GM03348 (cell line): ENCODE measurements at regions not wholly inside any gene's neighbourhood (a gene's known extent, or its start where the extent isn't known, plus 50 kb on each side); places are given as distances from the start of the nearest gene placed in this dataset.
"Not testable (repeated sequence)": the region's sequence is repeated elsewhere in the genome, so short reads cannot be mapped to it uniquely, and the experiment has no call there.

ENCODE experiments used
- DNase-seq: peaks from one replicate; pipeline ENCODE4 v3.0.0; 2012; ENCODE audit warnings: low spot score

- no peak for DNase-seq
Measured at GRCh38 chr6:168938546-168938945, 315.1 kb downstream of the THBS2 start.

- DNase-seq = peak; percentile 83
Measured at GRCh38 chr6:168937054-168937453, 316.6 kb downstream of the THBS2 start.

GRCh38 chr6:168935628-168936010, 318.0 kb downstream of the THBS2 start:
- DNase-seq = no peak

- peak; percentile 54 for DNase-seq
Measured at GRCh38 chr6:168934660-168935627, 318.7 kb downstream of the THBS2 start.

GRCh38 chr6:168932171-168932570, 321.5 kb downstream of the THBS2 start:
- DNase-seq = not testable (repeated sequence)

- not testable (repeated sequence) for DNase-seq
Measured at GRCh38 chr6:168931072-168931471, 322.6 kb downstream of the THBS2 start.

- no peak for DNase-seq
Measured at GRCh38 chr6:168929871-168930450, 323.7 kb downstream of the THBS2 start.

GRCh38 chr6:168928012-168928411, 325.6 kb downstream of the THBS2 start:
- DNase-seq = no peak

GRCh38 chr6:168927026-168927425, 326.6 kb downstream of the THBS2 start:
- no peak for DNase-seq

- DNase-seq = no peak
Measured at GRCh38 chr6:168926306-168926705, 327.3 kb downstream of the THBS2 start.

- DNase-seq = no peak
Measured at GRCh38 chr6:168925671-168926070, 328.0 kb downstream of the THBS2 start.

GRCh38 chr6:168923171-168923570, 330.5 kb downstream of the THBS2 start:
- DNase-seq = no peak

GRCh38 chr6:168922436-168922835, 331.2 kb downstream of the THBS2 start:
- DNase-seq = no peak

- DNase-seq = no peak
Measured at GRCh38 chr6:168920289-168920688, 333.4 kb downstream of the THBS2 start.

GRCh38 chr6:168919470-168920179, 334.0 kb downstream of the THBS2 start:
- no peak for DNase-seq

GRCh38 chr6:168916576-168917211, 337.0 kb downstream of the THBS2 start:
- peak; percentile 70 for DNase-seq

- no peak for DNase-seq
Measured at GRCh38 chr6:168915855-168916254, 337.8 kb downstream of the THBS2 start.

- no peak for DNase-seq
Measured at GRCh38 chr6:168915242-168915641, 338.4 kb downstream of the THBS2 start.

- no peak for DNase-seq
Measured at GRCh38 chr6:168913866-168914469, 339.7 kb downstream of the THBS2 start.

- not testable (repeated sequence) for DNase-seq
Measured at GRCh38 chr6:168913231-168913865, 340.3 kb downstream of the THBS2 start.

GRCh38 chr6:168909288-168909687, 344.4 kb downstream of the THBS2 start:
- DNase-seq = no peak
